ENCODE measurements at regions not wholly inside any gene's neighbourhood (a gene's known extent, or its start where the extent isn't known, plus 50 kb on each side); places are given as distances from the start of the nearest gene placed in this dataset.

GRCh38 chr15:88376574-88377174 is 90.5 kb downstream of the MRPL46 start:
- TF ChIP-seq, protein P1, sequence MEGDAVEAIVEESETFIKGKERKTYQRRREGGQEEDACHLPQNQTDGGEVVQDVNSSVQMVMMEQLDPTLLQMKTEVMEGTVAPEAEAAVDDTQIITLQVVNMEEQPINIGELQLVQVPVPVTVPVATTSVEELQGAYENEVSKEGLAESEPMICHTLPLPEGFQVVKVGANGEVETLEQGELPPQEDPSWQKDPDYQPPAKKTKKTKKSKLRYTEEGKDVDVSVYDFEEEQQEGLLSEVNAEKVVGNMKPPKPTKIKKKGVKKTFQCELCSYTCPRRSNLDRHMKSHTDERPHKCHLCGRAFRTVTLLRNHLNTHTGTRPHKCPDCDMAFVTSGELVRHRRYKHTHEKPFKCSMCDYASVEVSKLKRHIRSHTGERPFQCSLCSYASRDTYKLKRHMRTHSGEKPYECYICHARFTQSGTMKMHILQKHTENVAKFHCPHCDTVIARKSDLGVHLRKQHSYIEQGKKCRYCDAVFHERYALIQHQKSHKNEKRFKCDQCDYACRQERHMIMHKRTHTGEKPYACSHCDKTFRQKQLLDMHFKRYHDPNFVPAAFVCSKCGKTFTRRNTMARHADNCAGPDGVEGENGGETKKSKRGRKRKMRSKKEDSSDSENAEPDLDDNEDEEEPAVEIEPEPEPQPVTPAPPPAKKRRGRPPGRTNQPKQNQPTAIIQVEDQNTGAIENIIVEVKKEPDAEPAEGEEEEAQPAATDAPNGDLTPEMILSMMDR (conservative IDR thresholded peaks at IDR 0.05; ENCODE audit: low read depth in 2 of 2) = no peak
- TF ChIP-seq POLR2AphosphoS5 (IDR thresholded peaks at IDR 0.05; ENCODE audit: low read depth) (no peak), REST (IDR thresholded peaks at IDR 0.05; ENCODE audit: unreplicated experiment) (no peak), NANOG (IDR thresholded peaks at IDR 0.05; ENCODE audit: borderline replicate concordance) (no peak), EZH2phosphoT487 (IDR thresholded peaks at IDR 0.05; ENCODE audit: unreplicated experiment) (no peak), ZNF114 (CRISPR knock-in tag; IDR thresholded peaks at IDR 0.05) (no peak), EZH2 (IDR thresholded peaks at IDR 0.05; ENCODE audit: low read depth, unreplicated experiment) (no peak), CREB1 (CRISPR knock-in tag; IDR thresholded peaks at IDR 0.05; ENCODE audit: low read depth) (no peak)
